A673 (cell line): ENCODE measurements at regions not wholly inside any gene's neighbourhood (a gene's known extent, or its start where the extent isn't known, plus 50 kb on each side); places are given as distances from the start of the nearest gene placed in this dataset.

Experiments used
- BruUV-seq: library from RNA; stranded (reverse); fragments of 400-500 nt; replicated peaks from 2 replicates; lab custom pipeline; 2021; lab: Mats Ljungman, UMichigan
- CTCF ChIA-PET: fragments of 300-600 bp; sonication (Branson Sonifier 250); formaldehyde crosslinking; loops from one replicate; lab custom pipeline; 2022; ENCODE audit warnings: antibody characterized with exemption; lab: Charles Lee
- POLR2A ChIA-PET: fragments of 300-600 bp; sonication (Branson Sonifier 250); formaldehyde crosslinking; loops from one replicate; lab custom pipeline; 2022; ENCODE audit warnings: antibody characterized with exemption; ENCODE audit not compliant: low non-redundant PET; lab: Charles Lee
- DNase-seq: peaks from one replicate; pipeline ENCODE4 v3.0.0-alpha.2; 2015; ENCODE audit warnings: low spot score
- H3K27ac ChIP-seq: fragments of 200-600 bp; sonication (generic); 2 replicates; pipeline ENCODE4 v1.5.1; 2016; ENCODE audit warnings: mixed run types, low read depth, mild to moderate bottlenecking, mixed read lengths, antibody characterized with exemption, low read length; ENCODE audit not compliant: poor library complexity, severe bottlenecking
- H3K27me3 ChIP-seq: fragments of 200-600 bp; sonication (generic); replicated peaks from 2 replicates; pipeline ENCODE4 v1.6.1; 2017; ENCODE audit warnings: mixed run types, low read depth, mild to moderate bottlenecking, mixed read lengths, antibody characterized with exemption, low read length; ENCODE audit not compliant: insufficient read depth, poor library complexity
- H3K36me3 ChIP-seq: fragments of 200-600 bp; sonication (generic); 2 replicates; pipeline ENCODE4 v1.6.1; 2016; ENCODE audit warnings: mixed run types, mild to moderate bottlenecking, mixed read lengths, antibody characterized with exemption, low read length; ENCODE audit not compliant: insufficient read depth, poor library complexity, severe bottlenecking
- H3K4me1 ChIP-seq: fragments of 200-600 bp; sonication (generic); 2 replicates; pipeline ENCODE4 v1.6.1; 2017; ENCODE audit warnings: mixed run types, mild to moderate bottlenecking, mixed read lengths, antibody characterized with exemption, low read length; ENCODE audit not compliant: insufficient read depth, poor library complexity, severe bottlenecking
- H3K4me3 ChIP-seq: fragments of 200-600 bp; sonication (generic); 2 replicates; pipeline ENCODE4 v1.5.1; 2016; ENCODE audit warnings: low read depth, mixed run types, mild to moderate bottlenecking, mixed read lengths, low read length; ENCODE audit not compliant: poor library complexity, severe bottlenecking
- H3K9me3 ChIP-seq: fragments of 200-600 bp; sonication (generic); 2 replicates; pipeline ENCODE4 v1.6.1; 2016; ENCODE audit warnings: mixed run types, low read depth, mild to moderate bottlenecking, mixed read lengths, antibody characterized with exemption, low read length; ENCODE audit not compliant: poor library complexity, severe bottlenecking
- EZH2 ChIP-seq: fragments of 200-600 bp; sonication (generic); IDR thresholded peaks from 2 replicates; pipeline ENCODE4 v1.6.1; 2017; ENCODE audit warnings: borderline replicate concordance, low read depth, mild to moderate bottlenecking, mixed read lengths, antibody characterized with exemption, low read length; ENCODE audit not compliant: poor library complexity, severe bottlenecking
- intact Hi-C: fragments of 100-400 bp; cut with micrococcal nuclease; formaldehyde crosslinking; loops from one replicate; pipeline ENCODE4 v1.10.0; 2022; ENCODE audit not compliant: unreplicated experiment
- TF ChIP-seq, protein P1 (sequence below): fragments of 300-800, 200-600 bp; sonication (generic); conservative IDR thresholded peaks from 2 replicates; pipeline ENCODE4 v1.5.1; 2017; ENCODE audit warnings: low read depth, mild to moderate bottlenecking, antibody characterized with exemption, low read length, moderate library complexity, mixed read lengths

DNA sequence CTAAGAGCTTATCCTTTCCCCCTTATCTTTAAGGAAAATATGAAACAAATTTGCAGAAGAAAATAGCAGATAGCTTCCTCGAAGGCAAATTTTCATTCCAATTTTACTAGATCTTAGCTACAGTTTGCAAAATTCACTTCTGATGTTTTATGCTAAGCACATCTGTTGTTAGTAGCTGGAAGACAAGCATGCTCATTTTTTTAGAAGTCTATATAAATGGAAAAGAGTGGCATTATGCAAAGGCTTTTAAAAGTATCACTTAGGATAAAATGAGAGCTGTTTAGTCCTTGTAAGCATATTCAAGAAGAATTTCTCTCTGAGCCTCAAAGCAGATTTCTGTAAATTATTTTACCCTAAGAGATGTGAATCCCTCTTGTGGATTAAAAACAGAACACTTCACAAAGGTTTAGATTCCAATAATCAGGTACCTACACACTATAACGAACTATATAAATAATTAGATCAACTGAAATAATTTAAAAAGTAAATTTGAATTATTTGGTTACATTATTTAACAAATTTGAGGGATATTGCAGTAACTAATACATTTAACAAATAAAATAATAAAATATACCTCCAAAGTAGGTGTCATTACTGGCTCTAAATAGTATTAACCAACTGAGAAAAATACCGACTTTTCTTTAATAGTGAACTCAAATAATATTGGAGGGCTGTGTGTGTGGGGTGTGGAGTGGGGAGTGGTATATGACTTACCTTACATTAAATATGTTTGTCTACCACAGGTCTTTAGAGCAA is 307.1 kb downstream of the SEMA3D start:
- no peaks in the 10 kb centered on the region for H3K36me3 ChIP-seq
- no peak overlapping the region for H3K4me3 ChIP-seq
- no peaks in the 10 kb centered on the region for H3K9me3 ChIP-seq
- CTCF ChIA-PET = no interaction called here
- DNase-seq = no peak
- no peaks in the 10 kb centered on the region for H3K4me1 ChIP-seq
- no peak overlapping the region for H3K27ac ChIP-seq
- intact Hi-C loops = no loop called here
- TF ChIP-seq EZH2 = no peak
- TF ChIP-seq, protein P1, sequence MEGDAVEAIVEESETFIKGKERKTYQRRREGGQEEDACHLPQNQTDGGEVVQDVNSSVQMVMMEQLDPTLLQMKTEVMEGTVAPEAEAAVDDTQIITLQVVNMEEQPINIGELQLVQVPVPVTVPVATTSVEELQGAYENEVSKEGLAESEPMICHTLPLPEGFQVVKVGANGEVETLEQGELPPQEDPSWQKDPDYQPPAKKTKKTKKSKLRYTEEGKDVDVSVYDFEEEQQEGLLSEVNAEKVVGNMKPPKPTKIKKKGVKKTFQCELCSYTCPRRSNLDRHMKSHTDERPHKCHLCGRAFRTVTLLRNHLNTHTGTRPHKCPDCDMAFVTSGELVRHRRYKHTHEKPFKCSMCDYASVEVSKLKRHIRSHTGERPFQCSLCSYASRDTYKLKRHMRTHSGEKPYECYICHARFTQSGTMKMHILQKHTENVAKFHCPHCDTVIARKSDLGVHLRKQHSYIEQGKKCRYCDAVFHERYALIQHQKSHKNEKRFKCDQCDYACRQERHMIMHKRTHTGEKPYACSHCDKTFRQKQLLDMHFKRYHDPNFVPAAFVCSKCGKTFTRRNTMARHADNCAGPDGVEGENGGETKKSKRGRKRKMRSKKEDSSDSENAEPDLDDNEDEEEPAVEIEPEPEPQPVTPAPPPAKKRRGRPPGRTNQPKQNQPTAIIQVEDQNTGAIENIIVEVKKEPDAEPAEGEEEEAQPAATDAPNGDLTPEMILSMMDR = no peak
- H3K27me3 ChIP-seq = no peaks in the 10 kb centered on the region
- POLR2A ChIA-PET = no interaction called here
- BruUV-seq = no TSS peak

DNA sequence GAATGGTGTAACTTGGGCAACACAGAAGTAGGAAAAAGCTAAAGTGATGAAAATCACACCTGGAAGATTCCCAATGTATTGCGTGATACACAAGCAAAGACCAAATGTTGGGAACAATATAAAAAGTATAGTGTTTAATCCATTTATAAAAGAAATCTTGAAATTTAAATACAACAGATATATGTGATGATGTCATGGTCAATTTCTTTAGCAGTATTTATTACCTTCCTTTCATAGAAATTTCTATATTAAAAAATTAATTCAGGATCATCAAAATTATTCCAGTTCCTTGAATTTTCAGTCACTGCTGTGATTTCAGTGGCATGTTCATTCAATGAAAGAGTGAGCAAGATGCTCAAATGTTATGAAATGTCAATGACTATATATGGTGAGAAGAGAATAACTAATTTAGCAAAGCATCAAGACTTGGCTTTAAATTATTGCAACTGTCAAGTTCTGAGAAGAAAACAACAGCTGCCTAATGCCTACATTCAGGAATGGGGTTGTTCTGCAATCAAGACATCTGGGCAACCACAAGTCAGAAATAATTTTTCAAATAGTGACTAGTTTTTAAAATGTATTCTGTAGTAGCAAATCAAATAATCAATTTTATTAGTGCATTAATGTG is 308.8 kb downstream of the SEMA3D start:
- BruUV-seq = no TSS peak
- intact Hi-C loops = no loop called here
- no peaks in the 10 kb centered on the region for H3K4me1 ChIP-seq
- H3K27me3 ChIP-seq = no peaks in the 10 kb centered on the region
- H3K4me3 ChIP-seq = no peak overlapping the region
- ChIA-PET CTCF (no interaction called here), POLR2A (no interaction called here)
- H3K36me3 ChIP-seq = no peaks in the 10 kb centered on the region
- DNase-seq = no peak
- no peak overlapping the region for H3K27ac ChIP-seq
- TF ChIP-seq, protein P1 = no peak
- TF ChIP-seq EZH2 = no peak
- no peaks in the 10 kb centered on the region for H3K9me3 ChIP-seq

DNA sequence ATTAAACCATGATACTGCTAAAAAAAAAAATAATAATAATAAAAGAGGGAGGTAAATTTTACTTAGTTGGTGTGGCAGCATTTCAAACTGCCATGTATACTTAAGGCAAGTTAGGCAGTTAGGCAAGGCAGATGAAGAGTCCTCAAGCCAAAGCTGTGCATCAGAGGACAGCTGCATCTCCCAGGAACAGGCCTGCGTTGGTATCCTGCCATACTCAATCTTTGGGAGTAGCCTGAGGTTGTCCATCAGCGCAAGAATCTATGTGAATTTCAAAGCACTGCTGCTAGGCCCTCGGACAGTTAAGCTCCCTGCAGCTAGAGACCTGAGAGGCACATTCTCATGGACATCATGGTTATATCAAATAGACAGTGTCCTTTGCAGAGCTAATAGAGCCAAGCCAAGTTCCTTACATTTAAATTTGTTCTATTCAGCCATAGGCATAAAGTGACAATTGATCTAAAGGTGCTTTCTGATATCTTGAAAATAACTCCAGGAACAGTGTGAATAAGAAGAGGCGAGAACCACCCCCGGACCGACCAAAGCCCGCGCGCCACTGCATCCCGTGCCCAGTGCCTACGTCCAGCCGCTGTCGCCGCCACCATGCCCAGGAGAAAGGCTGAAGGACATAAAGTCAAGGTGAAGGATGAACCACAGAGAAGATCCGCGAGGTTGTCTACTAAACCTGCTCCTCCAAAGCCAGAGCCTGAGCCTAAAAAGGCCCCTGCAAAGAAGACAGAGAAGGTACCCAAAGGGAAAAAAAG is 310.6 kb downstream of the SEMA3D start:
- TF ChIP-seq EZH2 = no peak
- TF ChIP-seq, protein P1 = no peak
- ChIA-PET POLR2A (no interaction called here), CTCF (no interaction called here)
- Histone ChIP-seq H3K27ac (no peak overlapping the region), H3K9me3 (no peaks in the 10 kb centered on the region), H3K4me1 (no peaks in the 10 kb centered on the region), H3K36me3 (no peaks in the 10 kb centered on the region), H3K4me3 (no peak overlapping the region), H3K27me3 (no peaks in the 10 kb centered on the region)
- no TSS peak for BruUV-seq
- DNase-seq = no peak
- intact Hi-C loops = no loop called here
